HepG2 (cell line): ENCODE measurements at regions not wholly inside any gene's neighbourhood (a gene's known extent, or its start where the extent isn't known, plus 50 kb on each side); places are given as distances from the start of the nearest gene placed in this dataset.

ENCODE experiments used
- ARID4A ChIP-seq: sonication (generic); formaldehyde crosslinking; IDR thresholded peaks from 2 replicates; pipeline ENCODE4 v1.5.0; 2020; ENCODE audit warnings: mild to moderate bottlenecking, missing genetic modification reagents, borderline replicate concordance
- CCDC6 ChIP-seq: sonication (generic); formaldehyde crosslinking; IDR thresholded peaks from 2 replicates; pipeline ENCODE4 v1.8.1; 2022; ENCODE audit warnings: mild to moderate bottlenecking, missing genetic modification reagents, moderate library complexity
- CTCF ChIP-seq: sonication (generic); formaldehyde crosslinking; IDR thresholded peaks from 2 replicates; pipeline ENCODE4 v1.5.0; 2020; ENCODE audit warnings: mild to moderate bottlenecking, missing genetic modification reagents, moderate library complexity
- FOXM1 ChIP-seq: sonication (generic); formaldehyde crosslinking; IDR thresholded peaks from 2 replicates; pipeline ENCODE4 v1.5.0; 2020; ENCODE audit warnings: missing genetic modification reagents
- MIXL1 ChIP-seq: IDR thresholded peaks from 2 replicates; pipeline ENCODE4 v1.6.1; 2016
- PRDM10 ChIP-seq: sonication (generic); formaldehyde crosslinking; IDR thresholded peaks from 2 replicates; pipeline ENCODE4 v1.4.0; 2020; ENCODE audit warnings: low read depth, missing genetic modification reagents
- SALL1 ChIP-seq: sonication (generic); formaldehyde crosslinking; IDR thresholded peaks from 2 replicates; pipeline ENCODE4 v1.8.0; 2022; ENCODE audit warnings: mild to moderate bottlenecking, missing genetic modification reagents
- SATB2 ChIP-seq: sonication (generic); formaldehyde crosslinking; IDR thresholded peaks from 2 replicates; pipeline ENCODE4 v1.5.0; 2020; ENCODE audit warnings: missing genetic modification reagents
- SMC3 ChIP-seq: IDR thresholded peaks from 2 replicates; pipeline ENCODE4 v1.6.1; 2011; ENCODE audit warnings: low read length, improper control_type of control experiment
- SSRP1 ChIP-seq: IDR thresholded peaks from 2 replicates; pipeline ENCODE4 v1.6.1; 2016; ENCODE audit warnings: control low read depth
- TFE3 ChIP-seq: IDR thresholded peaks from 2 replicates; pipeline ENCODE4 v1.6.1; 2016
- TRAFD1 ChIP-seq: sonication (generic); formaldehyde crosslinking; IDR thresholded peaks from 2 replicates; pipeline ENCODE4 v1.5.1; 2020; ENCODE audit warnings: missing genetic modification reagents, mild to moderate bottlenecking, borderline replicate concordance
- YY1 ChIP-seq: IDR thresholded peaks from 2 replicates; pipeline ENCODE4 v1.6.1; 2011; ENCODE audit warnings: low read length, low read depth, moderate library complexity, mild to moderate bottlenecking; ENCODE audit not compliant: insufficient read depth, insufficient replicate concordance
- ZBTB8A ChIP-seq: sonication (generic); formaldehyde crosslinking; IDR thresholded peaks from 2 replicates; pipeline ENCODE4 v1.4.0; 2020; ENCODE audit warnings: mild to moderate bottlenecking, low read depth, missing genetic modification reagents, borderline replicate concordance
- ZFP41 ChIP-seq: sonication (generic); formaldehyde crosslinking; IDR thresholded peaks from 2 replicates; pipeline ENCODE4 v1.4.0; 2020; ENCODE audit warnings: mild to moderate bottlenecking, missing genetic modification reagents, borderline replicate concordance
- ZNF569 ChIP-seq: sonication (generic); formaldehyde crosslinking; IDR thresholded peaks from 2 replicates; pipeline ENCODE4 v1.5.0; 2020; ENCODE audit warnings: mild to moderate bottlenecking, missing genetic modification reagents, moderate library complexity, borderline replicate concordance
- ZNF660 ChIP-seq: sonication (generic); formaldehyde crosslinking; IDR thresholded peaks from 2 replicates; pipeline ENCODE4 v1.5.1; 2020; ENCODE audit warnings: mild to moderate bottlenecking, low read depth, missing genetic modification reagents, borderline replicate concordance

GRCh38 chr13:73835138-73835721 is 299.0 kb downstream of the KLF12 start (continued):
- TF ChIP-seq ARID4A (CRISPR knock-in tag) (no peak), SALL1 (CRISPR knock-in tag) (no peak), SMC3 (peak; percentile 65; the same call in 1 of the 2 replicates), SSRP1 (CRISPR knock-in tag) (no peak), PRDM10 (no peak), ZBTB8A (no peak), TFE3 (CRISPR knock-in tag) (no peak), CTCF (peak; percentile 63), MIXL1 (CRISPR knock-in tag) (peak; percentile 32; the same call in 1 of the 2 replicates), CCDC6 (no peak), SATB2 (CRISPR knock-in tag) (no peak), YY1 (no peak), TRAFD1 (no peak), ZFP41 (CRISPR knock-in tag) (no peak), ZNF569 (CRISPR knock-in tag) (no peak), ZNF660 (CRISPR knock-in tag) (no peak), FOXM1 (no peak)
